Keratinocyte (primary cell): ENCODE measurements at regions not wholly inside any gene's neighbourhood (a gene's known extent, or its start where the extent isn't known, plus 50 kb on each side); places are given as distances from the start of the nearest gene placed in this dataset.

ENCODE experiments used
- DNase-seq: peaks from one replicate; pipeline ENCODE4 v3.0.0-alpha.2; 2011; ENCODE audit warnings: low read depth, missing footprints, low spot score
- FAIRE-seq: peaks from 2 replicates; lab custom pipeline; 2011; peaks lifted over from hg19 to GRCh38; lab: Jason Lieb, UNC
- H2AFZ ChIP-seq: 2 replicates; pipeline ENCODE4 v1.6.0; 2012; ENCODE audit warnings: low read length, control low read depth, inconsistent platforms; ENCODE audit not compliant: control insufficient read depth
- H3K27ac ChIP-seq: 2 replicates; pipeline ENCODE4 v1.5.1; 2011; ENCODE audit warnings: low read length; ENCODE audit not compliant: control insufficient read depth, insufficient read depth
- H3K27me3 ChIP-seq: 3 replicates; pipeline ENCODE4 v1.6.0; 2011; ENCODE audit warnings: low read length; ENCODE audit not compliant: control insufficient read depth, insufficient read depth; ENCODE audit errors: extremely low read depth
- H3K36me3 ChIP-seq, 2 experiments: 2 replicates in 1 of 2; 3 replicates in 1 of 2; pipeline ENCODE4 v1.5.1; 2011; ENCODE audit warnings: low read length in 2 of 2, mild to moderate bottlenecking in 1 of 2; ENCODE audit not compliant: control insufficient read depth in 2 of 2, insufficient read depth in 2 of 2; ENCODE audit errors: extremely low read depth in 1 of 2
- H3K4me1 ChIP-seq: 3 replicates; pipeline ENCODE4 v1.5.1; 2011; ENCODE audit warnings: low read length; ENCODE audit not compliant: control insufficient read depth, insufficient read depth; ENCODE audit errors: extremely low read depth
- H3K4me2 ChIP-seq: 3 replicates; pipeline ENCODE4 v1.6.0; 2011; ENCODE audit warnings: low read depth, low read length; ENCODE audit not compliant: control insufficient read depth, insufficient read depth; ENCODE audit errors: extremely low read depth
- H3K4me3 ChIP-seq, 3 experiments: fragments of 200-600 bp in 1 of 3; sonication (generic) in 1 of 3; 2 replicates in 2 of 3; 3 replicates in 1 of 3; pipeline ENCODE4 v1.5.1; 2011 to 2016; ENCODE audit warnings: low read length in 3 of 3, mild to moderate bottlenecking in 3 of 3, control low read depth in 2 of 3, inconsistent platforms in 1 of 3, low read depth in 1 of 3, mixed read lengths in 1 of 3, mixed run types in 1 of 3, moderate library complexity in 1 of 3; ENCODE audit not compliant: control insufficient read depth in 2 of 3, insufficient read depth in 2 of 3; ENCODE audit errors: extremely low read depth in 1 of 3
- H3K79me2 ChIP-seq: 2 replicates; pipeline ENCODE4 v1.6.0; 2012; ENCODE audit warnings: low read length; ENCODE audit not compliant: control insufficient read depth, insufficient read depth
- H3K9ac ChIP-seq: 3 replicates; pipeline ENCODE4 v1.6.0; 2011; ENCODE audit warnings: low read length; ENCODE audit not compliant: control insufficient read depth, insufficient read depth; ENCODE audit errors: extremely low read depth
- H3K9me1 ChIP-seq: 3 replicates; pipeline ENCODE4 v1.6.0; 2011; ENCODE audit warnings: low read length; ENCODE audit not compliant: control insufficient read depth, insufficient read depth; ENCODE audit errors: extremely low read depth
- H3K9me3 ChIP-seq: 2 replicates; pipeline ENCODE4 v1.5.1; 2012; ENCODE audit warnings: low read depth, low read length; ENCODE audit not compliant: control insufficient read depth
- H4K20me1 ChIP-seq: 3 replicates; pipeline ENCODE4 v1.6.0; 2011; ENCODE audit warnings: low read length; ENCODE audit not compliant: control insufficient read depth, insufficient read depth; ENCODE audit errors: extremely low read depth
- CTCF ChIP-seq, 3 experiments: IDR thresholded peaks in 1 of 3; conservative IDR thresholded peaks in 1 of 3; optimal IDR thresholded peaks in 1 of 3; 2 replicates in 2 of 3; 3 replicates in 1 of 3; pipeline versions ENCODE3 to v1.5.1; 2011; ENCODE audit warnings: low read length in 3 of 3, mild to moderate bottlenecking in 3 of 3, moderate library complexity in 2 of 3, control low read depth in 1 of 3, inconsistent platforms in 1 of 3; ENCODE audit not compliant: insufficient read depth in 2 of 3; ENCODE audit errors: extremely low read depth in 1 of 3
- EZH2 ChIP-seq: IDR thresholded peaks from one replicate; pipeline ENCODE4 v1.6.1; 2012; ENCODE audit warnings: inconsistent platforms, mild to moderate bottlenecking, low read length, moderate library complexity
- dilution Hi-C: fragments of 300-500 bp; cut with MboI; formaldehyde crosslinking; loops from one replicate; pipeline ENCODE4 v1.7.0; 2020; ENCODE audit warnings: low sequenced_read_pairs; ENCODE audit not compliant: extremely low pct_ligation_motif_present

- Histone ChIP-seq H3K9ac (no peak overlapping the region), H3K36me3 (no peaks in the 10 kb centered on the region), H3K4me2 (no peak overlapping the region), H3K9me3 (no peaks in the 10 kb centered on the region), H3K4me1 (no peaks in the 10 kb centered on the region), H3K9me1 (no peaks in the 10 kb centered on the region), H3K27ac (no peak overlapping the region), H2AFZ (no peak overlapping the region), H3K79me2 (no peaks in the 10 kb centered on the region), H3K27me3 (no peaks in the 10 kb centered on the region), H3K4me3 (no peak overlapping the region), H4K20me1 (no peaks in the 10 kb centered on the region)
- FAIRE-seq (no peak), DNase-seq (no peak)
- dilution Hi-C loops, result loop anchor here (25.0 kb wide), 1 partner anchor 179 kb away; no protein-coding TSS in a partner anchor
- TF ChIP-seq CTCF (optimal IDR thresholded peaks at IDR 0.05 in 1 of 3, IDR thresholded peaks at IDR 0.05 in 1 of 3, conservative IDR thresholded peaks at IDR 0.05 in 1 of 3; ENCODE audit: extremely low read depth in 1 of 3, insufficient read depth in 2 of 3, low read length in 3 of 3), result no peak
- no peak for TF ChIP-seq EZH2
Measured at GRCh38 chr4:176566769-176567168, 226.0 kb downstream of the VEGFC start.

DNA sequence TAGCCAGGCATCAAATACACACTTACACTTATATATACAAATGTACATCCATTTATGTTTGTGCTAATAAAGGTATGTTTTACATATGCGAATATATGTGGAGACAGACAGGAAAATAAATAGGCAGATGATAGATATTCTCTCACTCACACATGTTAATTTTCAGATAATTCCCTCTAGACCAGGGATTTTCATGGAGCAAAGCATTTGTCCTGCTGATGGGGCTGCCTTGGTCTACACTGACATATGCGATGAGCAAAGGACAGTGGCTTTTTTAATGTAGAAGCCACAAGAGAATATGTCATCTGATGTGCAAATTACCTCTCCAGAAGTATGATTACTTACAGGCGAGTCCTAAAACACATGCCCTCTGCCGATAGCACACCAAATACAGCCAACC, 224.5 kb downstream of the VEGFC start:
- Histone ChIP-seq H3K36me3 (no peaks in the 10 kb centered on the region), H3K4me3 (no peak overlapping the region), H3K9me3 (no peaks in the 10 kb centered on the region), H3K9ac (no peak overlapping the region), H3K27me3 (no peaks in the 10 kb centered on the region), H3K4me2 (no peak overlapping the region), H3K4me1 (no peaks in the 10 kb centered on the region), H3K79me2 (no peaks in the 10 kb centered on the region), H2AFZ (no peak overlapping the region), H3K27ac (no peak overlapping the region), H3K9me1 (no peaks in the 10 kb centered on the region), H4K20me1 (no peaks in the 10 kb centered on the region)
- DNase-seq (no peak), FAIRE-seq (no peak)
- dilution Hi-C loops, result loop anchor here (25.0 kb wide), 1 partner anchor 181 kb away; no protein-coding TSS in a partner anchor
- TF ChIP-seq CTCF (optimal IDR thresholded peaks at IDR 0.05 in 1 of 3, IDR thresholded peaks at IDR 0.05 in 1 of 3, conservative IDR thresholded peaks at IDR 0.05 in 1 of 3; ENCODE audit: extremely low read depth in 1 of 3, insufficient read depth in 2 of 3, low read length in 3 of 3), result no peak
- TF ChIP-seq EZH2, result no peak
